H9 (cell line): ENCODE measurements at regions not wholly inside any gene's neighbourhood (a gene's known extent, or its start where the extent isn't known, plus 50 kb on each side); places are given as distances from the start of the nearest gene placed in this dataset.

Source experiments
- DNase-seq: peaks from one replicate; pipeline ENCODE4 v3.0.0-alpha.2; 2017
- H2AFZ ChIP-seq: one replicate; pipeline ENCODE4 v1.6.1; 2013; ENCODE audit warnings: mild to moderate bottlenecking, low read length, control low read depth, moderate library complexity
- H2AK5ac ChIP-seq: 2 replicates; pipeline ENCODE4 v1.6.1; 2013; ENCODE audit warnings: low read length, control low read depth, mixed read lengths; ENCODE audit not compliant: insufficient read length
- H2BK120ac ChIP-seq: one replicate; pipeline ENCODE4 v1.6.1; 2013; ENCODE audit warnings: low read depth, mild to moderate bottlenecking, low read length, control low read depth, inconsistent platforms; ENCODE audit not compliant: poor library complexity, severe bottlenecking
- H2BK12ac ChIP-seq: 2 replicates; pipeline ENCODE4 v1.6.1; 2013; ENCODE audit warnings: low read length, control low read depth, mixed read lengths, low read depth; ENCODE audit not compliant: insufficient read length
- H2BK15ac ChIP-seq: 2 replicates; pipeline ENCODE4 v1.6.1; 2013; ENCODE audit warnings: low read depth, low read length, control low read depth
- H2BK20ac ChIP-seq: one replicate; pipeline ENCODE4 v1.6.1; 2013; ENCODE audit warnings: low read depth, mild to moderate bottlenecking, low read length, control low read depth, inconsistent platforms; ENCODE audit not compliant: poor library complexity, severe bottlenecking
- H2BK5ac ChIP-seq: 2 replicates; pipeline ENCODE4 v1.6.1; 2013; ENCODE audit warnings: low read length, control low read depth, mixed read lengths; ENCODE audit not compliant: insufficient read length
- H3K14ac ChIP-seq: 2 replicates; pipeline ENCODE4 v1.6.1; 2013; ENCODE audit warnings: low read length, control low read depth; ENCODE audit not compliant: insufficient read depth
- H3K18ac ChIP-seq: 2 replicates; pipeline ENCODE4 v1.6.1; 2013; ENCODE audit warnings: low read depth, mild to moderate bottlenecking, mixed read lengths, low read length, control low read depth; ENCODE audit not compliant: insufficient read length
- H3K23ac ChIP-seq: 2 replicates; pipeline ENCODE4 v1.6.1; 2013; ENCODE audit warnings: low read length, control low read depth, mixed read lengths, low read depth; ENCODE audit not compliant: insufficient read length
- H3K23me2 ChIP-seq: 2 replicates; pipeline ENCODE4 v1.6.1; 2013; ENCODE audit warnings: low read depth, mild to moderate bottlenecking, mixed read lengths, low read length, control low read depth; ENCODE audit not compliant: insufficient read length, poor library complexity, severe bottlenecking
- H3K27ac ChIP-seq: 2 replicates; pipeline ENCODE4 v1.5.1; 2013; ENCODE audit warnings: low read length, control low read depth, mixed read lengths, low read depth; ENCODE audit not compliant: insufficient read length
- H3K27me3 ChIP-seq: 2 replicates; pipeline ENCODE4 v1.6.1; 2013; ENCODE audit warnings: low read length, control low read depth, inconsistent platforms; ENCODE audit not compliant: insufficient read depth
- H3K4ac ChIP-seq: 2 replicates; pipeline ENCODE4 v1.6.1; 2013; ENCODE audit warnings: low read depth, mild to moderate bottlenecking, control low read depth, inconsistent platforms, low read length, moderate library complexity
- H3K4me1 ChIP-seq: 2 replicates; pipeline ENCODE4 v1.6.1; 2013; ENCODE audit warnings: low read length, control low read depth, inconsistent platforms; ENCODE audit not compliant: insufficient read depth
- H3K4me2 ChIP-seq: 2 replicates; pipeline ENCODE4 v1.6.1; 2013; ENCODE audit warnings: low read length, control low read depth, mixed read lengths; ENCODE audit not compliant: insufficient read length, insufficient read depth
- H3K56ac ChIP-seq: 2 replicates; pipeline ENCODE4 v1.6.1; 2013; ENCODE audit warnings: low read depth, mild to moderate bottlenecking, mixed read lengths, low read length, control low read depth; ENCODE audit not compliant: insufficient read length
- H3K79me1 ChIP-seq: 2 replicates; pipeline ENCODE4 v1.6.1; 2013; ENCODE audit warnings: low read depth, mild to moderate bottlenecking, moderate library complexity, low read length, control low read depth, inconsistent platforms; ENCODE audit not compliant: insufficient read depth, poor library complexity, severe bottlenecking
- H3K79me2 ChIP-seq: 2 replicates; pipeline ENCODE4 v1.6.1; 2013; ENCODE audit warnings: low read length, control low read depth, inconsistent platforms; ENCODE audit not compliant: insufficient read depth
- H3K9ac ChIP-seq: 2 replicates; pipeline ENCODE4 v1.6.1; 2013; ENCODE audit warnings: low read length, control low read depth, mixed read lengths; ENCODE audit not compliant: insufficient read length; ENCODE audit errors: extremely low read depth
- H3K9me3 ChIP-seq: one replicate; pipeline ENCODE4 v1.6.1; 2013; ENCODE audit warnings: low read depth, low read length, inconsistent platforms; ENCODE audit not compliant: control insufficient read depth
- H3T11ph ChIP-seq: one replicate; pipeline ENCODE4 v1.6.1; 2013; ENCODE audit warnings: mild to moderate bottlenecking, low read length, control low read depth, inconsistent platforms
- H4K20me1 ChIP-seq: one replicate; pipeline ENCODE4 v1.6.1; 2013; ENCODE audit not compliant: control insufficient read depth, insufficient read length, insufficient read depth
- H4K5ac ChIP-seq: 2 replicates; pipeline ENCODE4 v1.6.1; 2013; ENCODE audit warnings: low read depth, mild to moderate bottlenecking, mixed read lengths, low read length, control low read depth; ENCODE audit not compliant: insufficient read length
- H4K8ac ChIP-seq: replicated peaks from 2 replicates; pipeline ENCODE4 v1.6.1; 2013; ENCODE audit warnings: low read length, control low read depth, mixed read lengths, low read depth; ENCODE audit not compliant: insufficient read length
- H4K91ac ChIP-seq: 2 replicates; pipeline ENCODE4 v1.6.1; 2013; ENCODE audit warnings: low read depth, mild to moderate bottlenecking, moderate library complexity, mixed read lengths, low read length, control low read depth; ENCODE audit not compliant: insufficient read length
- H3K27ac Mint-ChIP-seq, 3 experiments: 2 replicates in 2 of 3; 3 replicates in 1 of 3; pipeline ENCODE4 v1.8.0; 2020 to 2021; ENCODE audit warnings: mixed read lengths in 3 of 3, mild to moderate bottlenecking in 1 of 3, moderate library complexity in 1 of 3
- H3K27me3 Mint-ChIP-seq: 2 replicates; pipeline ENCODE4 v1.8.0; 2021; ENCODE audit warnings: low read depth, mild to moderate bottlenecking, moderate library complexity, mixed read lengths
- H3K36me3 Mint-ChIP-seq, 3 experiments: 2 replicates in 2 of 3; 3 replicates in 1 of 3; pipeline ENCODE4 v1.8.0; 2020 to 2021; ENCODE audit warnings: low read depth in 3 of 3, mixed read lengths in 3 of 3; ENCODE audit not compliant: insufficient read depth in 1 of 3
- H3K4me1 Mint-ChIP-seq, 2 experiments: 2 replicates each; pipeline ENCODE4 v1.8.0; 2020; ENCODE audit warnings: mixed read lengths in 2 of 2
- H3K4me3 Mint-ChIP-seq, 2 experiments: 2 replicates in 1 of 2; 3 replicates in 1 of 2; pipeline ENCODE4 v1.8.0; 2020 to 2021; ENCODE audit warnings: mild to moderate bottlenecking in 2 of 2, mixed read lengths in 2 of 2, moderate library complexity in 1 of 2
- H3K9me3 Mint-ChIP-seq, 2 experiments: 2 replicates in 1 of 2; 3 replicates in 1 of 2; pipeline ENCODE4 v1.8.0; 2020; ENCODE audit warnings: mild to moderate bottlenecking in 2 of 2, mixed read lengths in 2 of 2, moderate library complexity in 1 of 2
- WGBS: extraction: QIAGEN DNeasy Blood & Tissue Kit; methylation state at CpG from one replicate; pipeline ENCODE4 v1.1.7; 2013; ENCODE audit warnings: missing lambda C conversion rate, low lambda C conversion rate, mixed read lengths; ENCODE audit not compliant: insufficient read length; ENCODE audit errors: extremely low coverage; 5-methylcytosine and 5-hydroxymethylcytosine counted together
- TF ChIP-seq, protein P1 (sequence below): fragments of 200-600 bp; sonication (generic); conservative IDR thresholded peaks from 3 replicates; pipeline ENCODE4 v1.8.0; 2021; ENCODE audit warnings: antibody characterized with exemption, mild to moderate bottlenecking

- H4K8ac ChIP-seq, result no peak overlapping the region
- no peak overlapping the region for H3K18ac ChIP-seq
- H2AK5ac ChIP-seq, result no peak overlapping the region
- no peak overlapping the region for H3K9ac ChIP-seq
- no peaks in the 10 kb centered on the region for H3K79me2 ChIP-seq
- no peaks in the 10 kb centered on the region for H3K9me3 ChIP-seq
- no CpG with 5 or more reads among the region's 3 CpGs for WGBS
- no peaks in the 10 kb centered on the region for H3K23me2 ChIP-seq
- no peak overlapping the region for H2BK120ac ChIP-seq
- no peak overlapping the region for H4K5ac ChIP-seq
- Mint-ChIP-seq H3K27ac (no peak overlapping the region), H3K36me3 (no peaks in the 10 kb centered on the region), H3K9me3 (no peaks in the 10 kb centered on the region; a peak in 1 of 5 replicates), H3K4me3 (no peak overlapping the region), H3K4me1 (no peaks in the 10 kb centered on the region), H3K27me3 (no peaks in the 10 kb centered on the region)
- no peak overlapping the region for H3K14ac ChIP-seq
- H3T11ph ChIP-seq, result no peak overlapping the region
- H2BK20ac ChIP-seq, result no peak overlapping the region
- H3K4me1 ChIP-seq, result no peaks in the 10 kb centered on the region
- H2BK15ac ChIP-seq, result no peak overlapping the region
- H2AFZ ChIP-seq, result no peak overlapping the region
- no peak overlapping the region for H4K91ac ChIP-seq
- H3K4ac ChIP-seq, result no peak overlapping the region
- TF ChIP-seq, protein P1, sequence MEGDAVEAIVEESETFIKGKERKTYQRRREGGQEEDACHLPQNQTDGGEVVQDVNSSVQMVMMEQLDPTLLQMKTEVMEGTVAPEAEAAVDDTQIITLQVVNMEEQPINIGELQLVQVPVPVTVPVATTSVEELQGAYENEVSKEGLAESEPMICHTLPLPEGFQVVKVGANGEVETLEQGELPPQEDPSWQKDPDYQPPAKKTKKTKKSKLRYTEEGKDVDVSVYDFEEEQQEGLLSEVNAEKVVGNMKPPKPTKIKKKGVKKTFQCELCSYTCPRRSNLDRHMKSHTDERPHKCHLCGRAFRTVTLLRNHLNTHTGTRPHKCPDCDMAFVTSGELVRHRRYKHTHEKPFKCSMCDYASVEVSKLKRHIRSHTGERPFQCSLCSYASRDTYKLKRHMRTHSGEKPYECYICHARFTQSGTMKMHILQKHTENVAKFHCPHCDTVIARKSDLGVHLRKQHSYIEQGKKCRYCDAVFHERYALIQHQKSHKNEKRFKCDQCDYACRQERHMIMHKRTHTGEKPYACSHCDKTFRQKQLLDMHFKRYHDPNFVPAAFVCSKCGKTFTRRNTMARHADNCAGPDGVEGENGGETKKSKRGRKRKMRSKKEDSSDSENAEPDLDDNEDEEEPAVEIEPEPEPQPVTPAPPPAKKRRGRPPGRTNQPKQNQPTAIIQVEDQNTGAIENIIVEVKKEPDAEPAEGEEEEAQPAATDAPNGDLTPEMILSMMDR, result no peak
- no peak overlapping the region for H2BK12ac ChIP-seq
- H4K20me1 ChIP-seq, result no peaks in the 10 kb centered on the region
- H2BK5ac ChIP-seq, result no peak overlapping the region
- H3K4me2 ChIP-seq, result no peak overlapping the region
- no peak overlapping the region for H3K56ac ChIP-seq
- no peak for DNase-seq
- no peak overlapping the region for H3K27ac ChIP-seq
- no peaks in the 10 kb centered on the region for H3K27me3 ChIP-seq
- H3K79me1 ChIP-seq, result no peaks in the 10 kb centered on the region
- no peak overlapping the region for H3K23ac ChIP-seq
These were observed 494.8 kb upstream of the SLC39A10 start for GRCh38 chr2:195162194-195162593.
